Smooth muscle cell (in vitro differentiated cells): ENCODE measurements at regions not wholly inside any gene's neighbourhood (a gene's known extent, or its start where the extent isn't known, plus 50 kb on each side); places are given as distances from the start of the nearest gene placed in this dataset.
"Not testable (repeated sequence)": the region's sequence is repeated elsewhere in the genome, so short reads cannot be mapped to it uniquely, and the experiment has no call there.

ENCODE experiments used
- DNase-seq: peaks from one replicate; lab custom pipeline; 2025; ENCODE audit not compliant: unreplicated experiment; lab: John Stamatoyannopoulos, UW
- H2AFZ ChIP-seq: fragments of 200-600 bp; sonication (generic); 2 replicates; pipeline ENCODE4 v1.6.0; 2016; ENCODE audit warnings: antibody characterized with exemption, low read depth, mild to moderate bottlenecking
- H3F3A ChIP-seq: fragments of 200-600 bp; sonication (generic); 2 replicates; pipeline ENCODE4 v1.6.0; 2017; ENCODE audit warnings: antibody characterized with exemption, low read depth
- H3K27ac ChIP-seq: fragments of 200-600 bp; sonication (generic); 2 replicates; pipeline ENCODE4 v1.5.1; 2016; ENCODE audit warnings: low read depth, mild to moderate bottlenecking
- H3K27me3 ChIP-seq: fragments of 200-600 bp; sonication (generic); 2 replicates; pipeline ENCODE4 v1.6.1; 2016; ENCODE audit warnings: low read depth, mild to moderate bottlenecking
- H3K36me3 ChIP-seq: fragments of 200-600 bp; sonication (generic); 2 replicates; pipeline ENCODE4 v1.5.1; 2016; ENCODE audit warnings: low read depth
- H3K4me1 ChIP-seq: fragments of 200-600 bp; sonication (generic); 2 replicates; pipeline ENCODE4 v1.5.1; 2016; ENCODE audit warnings: low read depth
- H3K4me2 ChIP-seq: fragments of 200-600 bp; sonication (generic); 2 replicates; pipeline ENCODE4 v1.6.0; 2016; ENCODE audit warnings: mild to moderate bottlenecking
- H3K4me3 ChIP-seq: fragments of 200-600 bp; sonication (generic); 2 replicates; pipeline ENCODE4 v1.5.1; 2016; ENCODE audit warnings: mild to moderate bottlenecking
- H3K79me2 ChIP-seq: fragments of 200-600 bp; sonication (generic); 2 replicates; pipeline ENCODE4 v1.6.0; 2016; ENCODE audit warnings: low read depth, mild to moderate bottlenecking
- H3K9ac ChIP-seq: fragments of 200-600 bp; sonication (generic); 2 replicates; pipeline ENCODE4 v1.6.0; 2016; ENCODE audit warnings: low read depth
- H3K9me3 ChIP-seq: fragments of 200-600 bp; sonication (generic); replicated peaks from 2 replicates; pipeline ENCODE4 v1.5.1; 2016; ENCODE audit warnings: low read depth
- H4K20me1 ChIP-seq: fragments of 200-600 bp; sonication (generic); 2 replicates; pipeline ENCODE4 v1.6.0; 2016; ENCODE audit warnings: low read depth
- CTCF ChIP-seq: fragments of 200-600 bp; sonication (generic); IDR thresholded peaks from 2 replicates; pipeline ENCODE4 v1.5.1; 2017; ENCODE audit warnings: borderline replicate concordance, mild to moderate bottlenecking, antibody characterized with exemption; ENCODE audit not compliant: insufficient read depth, poor library complexity, severe bottlenecking
- WGBS: methylation state at CpG from one replicate; pipeline ENCODE4 v1.1.7; 2016; ENCODE audit warnings: low lambda C conversion rate; 5-methylcytosine and 5-hydroxymethylcytosine counted together

GRCh38 chr2:236835307-236836024 lies 250.2 kb upstream of the COPS8 start:
- Histone ChIP-seq H3K4me2 (no peak overlapping the region), H3K36me3 (no peaks in the 10 kb centered on the region), H2AFZ (no peak overlapping the region), H3K4me1 (no peaks in the 10 kb centered on the region), H3K9me3 (no peaks in the 10 kb centered on the region), H3K27me3 (no peaks in the 10 kb centered on the region), H3K79me2 (no peaks in the 10 kb centered on the region), H3F3A (no peaks in the 10 kb centered on the region), H3K27ac (no peak overlapping the region), H4K20me1 (no peaks in the 10 kb centered on the region), H3K9ac (no peak overlapping the region), H3K4me3 (no peak overlapping the region)
- no peak for DNase-seq
- WGBS: 76% methylated on average over 2 of the region's 2 CpGs
- no peak for TF ChIP-seq CTCF

- not testable (repeated sequence) for H3K4me1 ChIP-seq, H3K36me3 ChIP-seq, H3K9me3 ChIP-seq, H3K27me3 ChIP-seq, H3K27ac ChIP-seq, H3K4me3 ChIP-seq, H3K79me2 ChIP-seq, H3F3A ChIP-seq, H3K4me2 ChIP-seq, DNase-seq, H2AFZ ChIP-seq, H3K9ac ChIP-seq, H4K20me1 ChIP-seq
- 98% methylated on average over 2 of the region's 2 CpGs for whole genome bisulfite sequencing
Observed at GRCh38 chr2:236836028-236836427, 249.7 kb upstream of the COPS8 start.

GRCh38 chr2:236840215-236840614 lies 245.5 kb upstream of the COPS8 start:
- no peak for TF ChIP-seq CTCF
- no peaks in the 10 kb centered on the region for H3F3A ChIP-seq
- no peak overlapping the region for H2AFZ ChIP-seq
- no peak overlapping the region for H3K27ac ChIP-seq
- H4K20me1 ChIP-seq: no peaks in the 10 kb centered on the region
- no peak overlapping the region for H3K9ac ChIP-seq
- H3K36me3 ChIP-seq: no peaks in the 10 kb centered on the region
- 92% methylated on average over 3 of the region's 3 CpGs for WGBS
- no peak for DNase-seq
- H3K79me2 ChIP-seq: no peaks in the 10 kb centered on the region
- H3K9me3 ChIP-seq: no peaks in the 10 kb centered on the region
- no peaks in the 10 kb centered on the region for H3K27me3 ChIP-seq
- H3K4me1 ChIP-seq: peaks cover 3% of the 10 kb centered on the region
- no peak overlapping the region for H3K4me3 ChIP-seq
- H3K4me2 ChIP-seq: no peak overlapping the region

- 95% methylated on average over 7 of the region's 7 CpGs for WGBS
- DNase-seq: no peak
- H3K4me2 ChIP-seq: no peak overlapping the region
- no peaks in the 10 kb centered on the region for H3K27me3 ChIP-seq
- no peaks in the 10 kb centered on the region for H3F3A ChIP-seq
- H3K79me2 ChIP-seq: no peaks in the 10 kb centered on the region
- peaks cover 3% of the 10 kb centered on the region for H3K4me1 ChIP-seq
- H3K27ac ChIP-seq: no peak overlapping the region
- no peak overlapping the region for H2AFZ ChIP-seq
- no peak overlapping the region for H3K4me3 ChIP-seq
- no peaks in the 10 kb centered on the region for H4K20me1 ChIP-seq
- no peak overlapping the region for H3K9ac ChIP-seq
- H3K9me3 ChIP-seq: no peaks in the 10 kb centered on the region
- no peak for TF ChIP-seq CTCF
- H3K36me3 ChIP-seq: no peaks in the 10 kb centered on the region
Observed at GRCh38 chr2:236840857-236841256, 244.8 kb upstream of the COPS8 start.
